ENCODE measurements at regions not wholly inside any gene's neighbourhood (a gene's known extent, or its start where the extent isn't known, plus 50 kb on each side); places are given as distances from the start of the nearest gene placed in this dataset.
A peak's percentile ranks its signal among the peaks of the same experiment; 100 is the strongest.
"Not testable (repeated sequence)": the region's sequence is repeated elsewhere in the genome, so short reads cannot be mapped to it uniquely, and the experiment has no call there.

DNA sequence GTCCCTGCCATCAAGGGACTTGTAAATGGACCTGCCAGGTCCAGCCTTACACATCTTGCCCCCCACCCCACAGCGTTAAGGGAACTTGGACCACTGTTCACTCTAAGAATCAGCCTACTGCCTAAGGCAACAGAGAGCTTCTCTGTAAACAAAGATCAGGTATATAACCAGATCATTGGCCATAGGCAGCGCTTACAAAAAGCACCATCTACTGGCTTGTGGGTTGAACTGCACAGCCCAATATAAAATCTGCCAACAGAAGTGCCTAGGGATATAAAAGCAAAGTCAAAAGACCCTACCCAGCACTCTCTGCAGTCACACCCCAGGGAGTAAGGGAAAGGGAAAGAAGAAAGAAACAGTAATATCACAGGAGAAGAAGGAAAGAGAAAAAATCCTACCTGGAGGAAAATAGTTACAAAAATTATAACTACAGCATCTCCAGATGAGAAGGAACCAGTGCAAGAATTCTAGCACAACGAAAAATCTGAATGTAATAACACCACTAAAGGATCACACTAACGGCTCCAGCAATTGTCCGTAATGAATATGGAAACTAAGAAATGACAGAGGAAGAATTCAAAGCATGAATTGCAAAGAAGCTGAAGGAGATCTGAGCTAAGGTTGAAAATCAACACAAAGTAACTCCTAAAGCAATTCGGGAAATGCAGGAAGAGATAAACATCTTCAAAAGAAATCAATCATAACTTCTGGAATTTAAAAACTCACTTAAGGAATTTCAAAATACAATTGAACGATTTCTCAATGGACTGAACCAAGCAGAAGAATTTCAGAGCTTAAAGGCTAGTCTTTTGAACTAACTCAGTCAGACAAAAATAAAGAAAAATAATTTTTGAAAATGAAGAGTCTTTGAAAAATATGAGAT lies 95.2 kb upstream of the PCED1B start:
- Histone ChIP-seq H3K9me3 (no peaks in the 10 kb centered on the region), H3K36me3 (no peaks in the 10 kb centered on the region), H3K4me1 (no peaks in the 10 kb centered on the region), H3K27me3 (no peaks in the 10 kb centered on the region), H3K4me3 (no peak overlapping the region), H3K27ac (no peak overlapping the region)
- intact Hi-C loops (cut with DNase I; ENCODE audit: low total_unique reads) (no loop called here), in situ Hi-C loops (cut with MboI; ENCODE audit: low pct_ligation_motif_present in 1 of 4, low pct_unique_long_range_greater_than_20kb in 1 of 4, low sequenced_read_pairs in 3 of 4) (no loop called here)
- 49 to 50% methylated on average over 6 to 7 of the region's 7 CpGs for WGBS, 2 donors (ENCODE audit: low coverage in 1 of 2)
- TF ChIP-seq POLR2AphosphoS5 (IDR thresholded peaks at IDR 0.05) (no peak), EP300 (IDR thresholded peaks at IDR 0.05; ENCODE audit: low read depth) (no peak)
- TF ChIP-seq, protein P1, sequence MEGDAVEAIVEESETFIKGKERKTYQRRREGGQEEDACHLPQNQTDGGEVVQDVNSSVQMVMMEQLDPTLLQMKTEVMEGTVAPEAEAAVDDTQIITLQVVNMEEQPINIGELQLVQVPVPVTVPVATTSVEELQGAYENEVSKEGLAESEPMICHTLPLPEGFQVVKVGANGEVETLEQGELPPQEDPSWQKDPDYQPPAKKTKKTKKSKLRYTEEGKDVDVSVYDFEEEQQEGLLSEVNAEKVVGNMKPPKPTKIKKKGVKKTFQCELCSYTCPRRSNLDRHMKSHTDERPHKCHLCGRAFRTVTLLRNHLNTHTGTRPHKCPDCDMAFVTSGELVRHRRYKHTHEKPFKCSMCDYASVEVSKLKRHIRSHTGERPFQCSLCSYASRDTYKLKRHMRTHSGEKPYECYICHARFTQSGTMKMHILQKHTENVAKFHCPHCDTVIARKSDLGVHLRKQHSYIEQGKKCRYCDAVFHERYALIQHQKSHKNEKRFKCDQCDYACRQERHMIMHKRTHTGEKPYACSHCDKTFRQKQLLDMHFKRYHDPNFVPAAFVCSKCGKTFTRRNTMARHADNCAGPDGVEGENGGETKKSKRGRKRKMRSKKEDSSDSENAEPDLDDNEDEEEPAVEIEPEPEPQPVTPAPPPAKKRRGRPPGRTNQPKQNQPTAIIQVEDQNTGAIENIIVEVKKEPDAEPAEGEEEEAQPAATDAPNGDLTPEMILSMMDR (IDR thresholded peaks at IDR 0.05), result peak; percentile 50 to 63 (median 56)
- DNase-seq, result peak; percentile 23

DNA sequence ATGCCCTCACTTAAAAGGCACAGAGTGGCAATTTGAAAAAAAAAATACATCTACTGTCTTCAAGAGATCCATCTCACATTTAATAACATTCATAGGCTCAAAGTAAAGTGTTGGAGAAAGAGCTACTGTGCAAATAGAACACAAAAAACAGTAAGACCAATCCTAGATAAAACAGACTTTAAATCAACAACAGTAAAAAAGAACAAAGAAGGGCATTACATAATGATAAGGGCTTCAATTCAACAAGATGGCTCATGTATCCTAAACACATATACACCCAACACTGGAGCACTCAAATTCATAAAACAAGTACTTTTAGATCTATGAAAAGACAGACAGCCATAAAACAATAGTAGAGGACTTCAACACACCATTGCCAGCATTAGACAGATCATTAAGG lies 93.6 kb upstream of the PCED1B start:
- TF ChIP-seq POLR2AphosphoS5 (IDR thresholded peaks at IDR 0.05) (no peak), POLR2A (IDR thresholded peaks at IDR 0.05) (no peak), EP300 (IDR thresholded peaks at IDR 0.05; ENCODE audit: low read depth) (no peak)
- TF ChIP-seq, protein P1 (IDR thresholded peaks at IDR 0.05), result no peak
- intact Hi-C loops (cut with DNase I; ENCODE audit: low total_unique reads), result no loop called here
- no peaks in the 10 kb centered on the region for H3K27me3 ChIP-seq
- H3K4me3 ChIP-seq, result no peak overlapping the region
- no peaks in the 10 kb centered on the region for H3K36me3 ChIP-seq
- DNase-seq, result no peak
- in situ Hi-C loops (cut with MboI; ENCODE audit: low pct_ligation_motif_present in 1 of 4, low pct_unique_long_range_greater_than_20kb in 1 of 4, low sequenced_read_pairs in 3 of 4), result no loop called here
- H3K9me3 ChIP-seq, result no peaks in the 10 kb centered on the region
- no peak overlapping the region for H3K27ac ChIP-seq
- no peaks in the 10 kb centered on the region for H3K4me1 ChIP-seq

DNA sequence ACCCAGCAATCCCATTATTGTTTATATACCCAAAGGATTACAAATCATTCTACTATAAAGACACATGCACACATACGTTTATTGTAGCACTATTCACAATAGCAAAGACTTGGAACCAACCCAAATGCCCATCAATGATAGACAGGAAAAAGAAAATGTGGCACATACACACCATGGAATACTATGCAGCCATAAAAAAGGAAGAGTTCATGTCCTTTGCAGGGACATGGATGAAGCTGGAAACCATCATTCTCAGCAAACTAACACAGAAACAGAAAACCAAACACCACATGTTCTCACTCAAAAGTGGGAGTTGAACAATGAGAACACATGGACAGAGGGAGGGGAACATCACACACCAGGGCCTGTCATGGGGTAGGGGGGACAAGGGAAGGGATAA lies 91.3 kb upstream of the PCED1B start:
- H3K9me3 ChIP-seq; H3K36me3 ChIP-seq; H3K27ac ChIP-seq; in situ Hi-C loops (cut with MboI; ENCODE audit: low pct_ligation_motif_present in 1 of 4, low pct_unique_long_range_greater_than_20kb in 1 of 4, low sequenced_read_pairs in 3 of 4); intact Hi-C loops (cut with DNase I; ENCODE audit: low total_unique reads); DNase-seq; H3K27me3 ChIP-seq; H3K4me1 ChIP-seq; H3K4me3 ChIP-seq: not testable (repeated sequence)
- 31 to 36% methylated on average over 1 of the region's 1 CpG for WGBS, 2 donors (ENCODE audit: low coverage in 1 of 2)

DNA sequence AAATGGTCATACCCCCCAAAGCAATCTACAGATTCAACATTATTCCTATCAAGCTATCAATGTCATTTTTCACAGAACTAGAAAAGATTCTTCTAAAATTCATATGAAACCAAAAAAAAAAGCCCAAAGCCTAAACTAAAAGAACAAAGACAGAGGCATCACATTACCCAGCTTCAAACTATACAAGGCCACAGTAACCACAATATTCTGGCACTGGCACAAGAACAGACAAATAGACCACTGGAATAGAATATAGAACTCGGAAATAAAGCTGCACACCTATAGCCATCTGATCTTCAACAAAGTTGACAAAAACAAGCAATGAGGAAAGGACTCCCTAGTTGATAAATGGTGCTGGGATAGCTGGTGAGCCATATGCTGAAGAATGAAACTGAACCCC lies 89.2 kb upstream of the PCED1B start:
- Histone ChIP-seq H3K9me3 (no peaks in the 10 kb centered on the region), H3K27ac (no peak overlapping the region), H3K27me3 (no peaks in the 10 kb centered on the region), H3K36me3 (no peaks in the 10 kb centered on the region), H3K4me3 (no peak overlapping the region), H3K4me1 (no peaks in the 10 kb centered on the region)
- TF ChIP-seq POLR2A (IDR thresholded peaks at IDR 0.05), result no peak
- WGBS, 2 donors (ENCODE audit: low coverage in 1 of 2), result 69 to 83% methylated on average over 1 of the region's 1 CpG
- intact Hi-C loops (cut with DNase I; ENCODE audit: low total_unique reads) (no loop called here), in situ Hi-C loops (cut with MboI; ENCODE audit: low pct_ligation_motif_present in 1 of 4, low pct_unique_long_range_greater_than_20kb in 1 of 4, low sequenced_read_pairs in 3 of 4) (no loop called here)
- DNase-seq, result no peak

DNA sequence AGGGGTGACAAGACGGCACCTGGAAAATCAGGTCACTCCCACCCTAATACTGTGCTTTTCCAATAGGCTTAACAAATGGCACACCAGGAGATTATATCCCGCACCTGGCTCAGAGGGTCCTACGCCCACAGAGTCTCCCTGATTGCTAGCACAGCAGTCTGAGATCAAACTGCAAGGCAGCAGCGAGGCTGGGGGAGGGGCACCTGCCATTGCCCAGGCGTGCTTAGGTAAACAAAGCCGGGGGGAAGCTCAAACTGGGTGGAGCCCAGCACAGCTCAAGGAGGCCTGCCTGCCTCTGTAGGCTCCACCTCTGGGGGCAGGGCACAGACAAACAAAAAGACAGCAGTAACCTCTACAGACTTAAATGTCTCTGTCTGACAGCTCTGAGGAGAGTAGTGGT lies 87.4 kb upstream of the PCED1B start:
- H3K36me3 ChIP-seq; H3K4me1 ChIP-seq; H3K9me3 ChIP-seq; intact Hi-C loops (cut with DNase I; ENCODE audit: low total_unique reads); H3K27me3 ChIP-seq; in situ Hi-C loops (cut with MboI; ENCODE audit: low pct_ligation_motif_present in 1 of 4, low pct_unique_long_range_greater_than_20kb in 1 of 4, low sequenced_read_pairs in 3 of 4); H3K4me3 ChIP-seq; DNase-seq; H3K27ac ChIP-seq: not testable (repeated sequence)
- 69 to 81% methylated on average over 6 of the region's 6 CpGs for WGBS, 2 donors (ENCODE audit: low coverage in 1 of 2)

Measured in transverse colon (tissue), 4 donors.